Natural killer cell (primary cell): ENCODE measurements at regions not wholly inside any gene's neighbourhood (a gene's known extent, or its start where the extent isn't known, plus 50 kb on each side); places are given as distances from the start of the nearest gene placed in this dataset.
A peak's percentile ranks its signal among the peaks of the same experiment; 100 is the strongest.

ENCODE experiments used
- ATAC-seq, 3 donors: fragments of 150-1000 bp in 2 of 3; fragments of 200-7000 bp in 1 of 3; cut with Tn5 transposase; 1 replicate in 1 of 3; 2 replicates in 2 of 3; pipeline ENCODE4 v1.10.0; 2021; ENCODE audit warnings: mild to moderate bottlenecking in 2 of 3, moderate library complexity in 2 of 3
- DNase-seq, 2 donors: peaks; one replicate each; pipeline versions ENCODE4 v3.0.0 to v3.0.0-alpha.2; 2013 to 2021; ENCODE audit warnings: mixed read lengths in 1 of 2
- H3K27ac ChIP-seq: one replicate; pipeline ENCODE4 v1.5.1; 2013; ENCODE audit warnings: mild to moderate bottlenecking, low read length
- H3K27me3 ChIP-seq: one replicate; pipeline ENCODE4 v1.6.1; 2013; ENCODE audit warnings: low read length; ENCODE audit not compliant: control insufficient read depth, insufficient read depth
- H3K36me3 ChIP-seq: one replicate; pipeline ENCODE4 v1.6.1; 2013; ENCODE audit warnings: low read length; ENCODE audit not compliant: control insufficient read depth, insufficient read depth
- H3K4me1 ChIP-seq: one replicate; pipeline ENCODE4 v1.6.1; 2013; ENCODE audit warnings: low read length; ENCODE audit not compliant: control insufficient read depth, insufficient read depth
- H3K4me3 ChIP-seq: one replicate; pipeline ENCODE4 v1.5.1; 2013; ENCODE audit warnings: low read length
- H3K9me3 ChIP-seq: one replicate; pipeline ENCODE4 v1.6.1; 2013; ENCODE audit warnings: low read length; ENCODE audit not compliant: control insufficient read depth, insufficient read depth
- H3K27ac Mint-ChIP-seq, 2 donors: one replicate each; pipeline ENCODE4 v1.8.0; 2022; ENCODE audit warnings: mild to moderate bottlenecking in 2 of 2, mixed read lengths in 2 of 2, moderate library complexity in 1 of 2
- H3K27me3 Mint-ChIP-seq, 2 donors: one replicate each; pipeline ENCODE4 v1.8.0; 2022; ENCODE audit warnings: low read depth in 2 of 2, mixed read lengths in 2 of 2
- H3K36me3 Mint-ChIP-seq: one replicate; pipeline ENCODE4 v1.8.0; 2022; ENCODE audit warnings: mixed read lengths
- H3K4me1 Mint-ChIP-seq, 2 donors: one replicate each; pipeline ENCODE4 v1.8.0; 2022; ENCODE audit warnings: mixed read lengths in 2 of 2
- H3K4me3 Mint-ChIP-seq: one replicate; pipeline ENCODE4 v1.8.0; 2022; ENCODE audit warnings: mild to moderate bottlenecking, moderate library complexity, mixed read lengths
- H3K9me3 Mint-ChIP-seq, 2 donors: one replicate each; pipeline ENCODE4 v1.8.0; 2022; ENCODE audit warnings: mixed read lengths in 2 of 2
- WGBS: methylation state at CpG from one replicate; pipeline ENCODE4 v1.1.7; 2013; ENCODE audit warnings: missing lambda C conversion rate; ENCODE audit not compliant: insufficient coverage; 5-methylcytosine and 5-hydroxymethylcytosine counted together
- intact Hi-C: fragments of 100-400 bp; cut with micrococcal nuclease; formaldehyde crosslinking; loops from one replicate; pipeline ENCODE4 v1.14.2; 2022
- TF ChIP-seq, protein P1 (sequence below): fragments of 200-600 bp; IDR thresholded peaks from one replicate; pipeline ENCODE4 v1.8.0; 2022; ENCODE audit warnings: antibody characterized with exemption

DNA sequence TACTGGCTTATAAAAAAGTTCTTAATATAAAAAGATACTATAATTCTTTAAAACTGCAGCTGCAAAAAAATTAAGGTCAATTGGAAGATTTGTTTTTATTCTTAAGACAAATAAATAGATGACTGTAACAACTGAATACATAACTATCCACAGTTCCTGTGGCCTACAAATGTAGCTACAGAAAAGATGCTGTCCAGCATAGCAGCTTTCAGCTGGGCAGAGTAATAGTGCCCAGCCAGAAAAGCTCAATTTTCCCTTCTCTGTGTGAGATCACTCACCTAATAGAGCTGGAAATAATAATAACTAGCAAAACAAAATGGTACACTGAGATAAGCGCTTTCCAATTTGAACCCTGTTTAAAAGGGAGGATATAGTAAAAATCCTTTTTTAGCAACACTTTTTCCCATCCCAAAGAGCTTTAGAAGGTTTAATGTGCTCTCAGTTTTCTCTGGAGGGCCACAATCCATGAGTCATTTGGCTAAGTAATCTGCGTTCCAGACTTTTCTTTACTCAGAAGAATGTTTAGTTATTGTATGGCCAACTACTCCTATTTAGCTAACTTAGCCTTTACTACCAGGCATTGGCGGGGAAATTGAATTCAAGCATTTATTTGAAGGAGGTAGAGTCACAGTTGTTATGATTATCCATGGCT lies 158.1 kb upstream of the SLC39A10 start:
- peaks cover 8 to 9% of the 10 kb centered on the region in 2 donors for H3K27me3 Mint-ChIP-seq
- no peaks in the 10 kb centered on the region for H3K9me3 Mint-ChIP-seq
- H3K27ac ChIP-seq: no peak overlapping the region
- no peak overlapping the region for H3K4me3 Mint-ChIP-seq
- H3K36me3 ChIP-seq: no peaks in the 10 kb centered on the region
- H3K4me1 Mint-ChIP-seq: peaks cover 12 to 15% of the 10 kb centered on the region in 2 donors
- no peak for ATAC-seq
- H3K27ac Mint-ChIP-seq: no peak overlapping the region
- no peaks in the 10 kb centered on the region for H3K9me3 ChIP-seq
- no peak overlapping the region for H3K4me3 ChIP-seq
- TF ChIP-seq, protein P1, sequence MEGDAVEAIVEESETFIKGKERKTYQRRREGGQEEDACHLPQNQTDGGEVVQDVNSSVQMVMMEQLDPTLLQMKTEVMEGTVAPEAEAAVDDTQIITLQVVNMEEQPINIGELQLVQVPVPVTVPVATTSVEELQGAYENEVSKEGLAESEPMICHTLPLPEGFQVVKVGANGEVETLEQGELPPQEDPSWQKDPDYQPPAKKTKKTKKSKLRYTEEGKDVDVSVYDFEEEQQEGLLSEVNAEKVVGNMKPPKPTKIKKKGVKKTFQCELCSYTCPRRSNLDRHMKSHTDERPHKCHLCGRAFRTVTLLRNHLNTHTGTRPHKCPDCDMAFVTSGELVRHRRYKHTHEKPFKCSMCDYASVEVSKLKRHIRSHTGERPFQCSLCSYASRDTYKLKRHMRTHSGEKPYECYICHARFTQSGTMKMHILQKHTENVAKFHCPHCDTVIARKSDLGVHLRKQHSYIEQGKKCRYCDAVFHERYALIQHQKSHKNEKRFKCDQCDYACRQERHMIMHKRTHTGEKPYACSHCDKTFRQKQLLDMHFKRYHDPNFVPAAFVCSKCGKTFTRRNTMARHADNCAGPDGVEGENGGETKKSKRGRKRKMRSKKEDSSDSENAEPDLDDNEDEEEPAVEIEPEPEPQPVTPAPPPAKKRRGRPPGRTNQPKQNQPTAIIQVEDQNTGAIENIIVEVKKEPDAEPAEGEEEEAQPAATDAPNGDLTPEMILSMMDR: no peak
- WGBS: 100% methylated on average over 1 of the region's 3 CpGs
- peaks cover 8% of the 10 kb centered on the region for H3K4me1 ChIP-seq
- H3K27me3 ChIP-seq: no peaks in the 10 kb centered on the region
- no peaks in the 10 kb centered on the region for H3K36me3 Mint-ChIP-seq
- intact Hi-C loops: loop anchor here (1.0 to 10.0 kb wide), 2 partner anchors 161 to 566 kb away; partner anchors contain the start of gene DNAH7
- no peak for DNase-seq

DNA sequence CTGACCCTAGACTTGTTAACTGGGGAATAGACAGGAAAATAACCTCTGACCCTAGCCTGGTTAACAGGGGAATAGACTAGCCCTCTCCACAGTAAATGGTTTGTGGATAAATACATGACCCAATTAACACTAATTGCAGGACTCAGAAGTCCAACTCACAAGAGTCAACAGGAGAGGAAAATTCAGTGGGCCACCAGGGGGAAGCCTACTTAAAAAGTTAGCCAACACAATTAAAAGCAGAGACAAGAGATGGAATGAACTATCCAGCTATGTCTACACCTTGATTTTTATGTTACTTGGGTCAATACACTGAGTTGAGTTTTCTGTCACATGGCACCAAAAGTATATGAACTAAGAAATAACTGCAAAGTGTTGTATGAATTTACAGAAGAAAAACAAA lies 158.8 kb upstream of the SLC39A10 start:
- DNase-seq (peak; percentile 34 to 78), ATAC-seq (peak in 2 of 3 donors; percentile 69 to 70)
- Mint-ChIP-seq H3K27ac (no peak overlapping the region), H3K36me3 (no peaks in the 10 kb centered on the region), H3K4me1 (peaks cover 11 to 13% of the 10 kb centered on the region in 2 donors), H3K27me3 (peaks cover 8 to 9% of the 10 kb centered on the region in 2 donors), H3K9me3 (no peaks in the 10 kb centered on the region), H3K4me3 (no peak overlapping the region)
- no peak overlapping the region for H3K27ac ChIP-seq
- TF ChIP-seq, protein P1: peak; percentile 48
- H3K4me1 ChIP-seq: peaks cover 2% of the 10 kb centered on the region
- no peaks in the 10 kb centered on the region for H3K9me3 ChIP-seq
- H3K27me3 ChIP-seq: no peaks in the 10 kb centered on the region
- no peak overlapping the region for H3K4me3 ChIP-seq
- no peaks in the 10 kb centered on the region for H3K36me3 ChIP-seq
- intact Hi-C loops: loop anchor here (1.0 to 10.0 kb wide), 2 partner anchors 162 to 567 kb away; partner anchors contain the start of gene DNAH7

DNA sequence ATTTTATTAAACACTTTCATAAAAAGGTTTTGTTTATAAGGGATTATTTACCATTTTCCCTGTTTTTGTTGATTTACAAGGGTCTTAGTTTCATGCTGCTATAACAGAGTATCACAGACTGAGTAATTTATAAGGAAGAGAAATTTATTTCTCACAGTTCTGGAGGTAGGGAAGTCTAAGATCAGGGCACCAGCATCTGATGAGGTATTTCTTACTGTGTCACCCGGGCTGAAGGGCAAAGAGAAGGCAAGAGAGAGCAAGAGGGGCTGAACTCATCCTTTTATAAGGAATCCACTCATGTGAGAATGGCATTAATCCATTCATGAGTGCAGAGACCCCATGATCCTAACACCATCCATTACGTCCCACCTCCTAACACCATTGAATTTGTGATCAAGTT lies 160.0 kb upstream of the SLC39A10 start:
- no peaks in the 10 kb centered on the region for H3K9me3 Mint-ChIP-seq
- intact Hi-C loops: loop anchor here (10.0 kb wide), 1 partner anchor 568 kb away; the partner anchor contains the start of gene DNAH7
- H3K27ac Mint-ChIP-seq: no peak overlapping the region

More for the DNA sequence above, 160.0 kb upstream of the SLC39A10 start:
- H3K27me3 Mint-ChIP-seq: peaks cover 8 to 9% of the 10 kb centered on the region in 2 donors
- 100% methylated on average over 2 of the region's 2 CpGs for WGBS
- TF ChIP-seq, protein P1: no peak
- no peaks in the 10 kb centered on the region for H3K27me3 ChIP-seq
- DNase-seq (no peak), ATAC-seq (no peak)
- no peaks in the 10 kb centered on the region for H3K9me3 ChIP-seq
- H3K4me3 ChIP-seq: no peak overlapping the region
- H3K36me3 Mint-ChIP-seq: no peaks in the 10 kb centered on the region
- peaks cover 6 to 8% of the 10 kb centered on the region in 2 donors for H3K4me1 Mint-ChIP-seq
- H3K27ac ChIP-seq: no peak overlapping the region
- H3K4me1 ChIP-seq: no peaks in the 10 kb centered on the region
- no peaks in the 10 kb centered on the region for H3K36me3 ChIP-seq
- H3K4me3 Mint-ChIP-seq: no peak overlapping the region
